B cell (primary cell): ENCODE measurements at regions not wholly inside any gene's neighbourhood (a gene's known extent, or its start where the extent isn't known, plus 50 kb on each side); places are given as distances from the start of the nearest gene placed in this dataset.
"Not testable (repeated sequence)": the region's sequence is repeated elsewhere in the genome, so short reads cannot be mapped to it uniquely, and the experiment has no call there.

ENCODE experiments used
- ATAC-seq: fragments of 200-7000 bp; cut with Tn5 transposase; one replicate; pipeline ENCODE4 v1.10.0; 2021; ENCODE audit warnings: low read depth, mild to moderate bottlenecking, moderate number of reproducible peaks, moderate library complexity
- CTCF ChIA-PET: fragments of 350-600 bp; sonication (Branson Sonifier 250); formaldehyde crosslinking; loops from one replicate; lab custom pipeline; 2021; ENCODE audit warnings: antibody characterized with exemption, inconsistent platforms; lab: Charles Lee
- POLR2A ChIA-PET: fragments of 350-600 bp; sonication (Branson Sonifier 250); formaldehyde crosslinking; loops from one replicate; lab custom pipeline; 2021; ENCODE audit warnings: antibody characterized with exemption; lab: Charles Lee
- DNase-seq: peaks from one replicate; pipeline ENCODE4 v3.0.0; 2013
- H2AFZ ChIP-seq: 2 replicates; pipeline ENCODE4 v1.6.1; 2012; ENCODE audit warnings: mild to moderate bottlenecking, low read depth, low read length; ENCODE audit not compliant: insufficient read depth, poor library complexity, severe bottlenecking
- H3K27ac ChIP-seq, 2 donors: 1 replicate in 1 of 2; 2 replicates in 1 of 2; pipeline ENCODE4 v1.5.1; 2012 to 2013; ENCODE audit warnings: low read length in 2 of 2, mild to moderate bottlenecking in 2 of 2, moderate library complexity in 1 of 2
- H3K27me3 ChIP-seq, 4 experiments: fragments of 200-600 bp in 1 of 4; sonication (generic) in 1 of 4; replicated peaks in 1 of 4; 1 replicate in 2 of 4; 2 replicates in 2 of 4; pipeline versions ENCODE4 v1.6.1 to v1.7.0; 2013 to 2016; ENCODE audit warnings: low read length in 3 of 4, mild to moderate bottlenecking in 2 of 4, mixed read lengths in 1 of 4, moderate library complexity in 1 of 4; ENCODE audit not compliant: insufficient read depth in 4 of 4, control insufficient read depth in 3 of 4; ENCODE audit errors: control extremely low read depth in 1 of 4
- H3K36me3 ChIP-seq, 2 experiments: replicated peaks in 1 of 2; 1 replicate in 1 of 2; 2 replicates in 1 of 2; pipeline versions ENCODE4 v1.6.1 to v1.7.1; 2013; ENCODE audit warnings: low read length in 1 of 2; ENCODE audit not compliant: insufficient read depth in 2 of 2, control insufficient read depth in 1 of 2; ENCODE audit errors: control extremely low read depth in 1 of 2, extremely low read depth in 1 of 2
- H3K4me1 ChIP-seq, 2 donors: fragments of 200-600 bp in 1 of 2; sonication (generic) in 1 of 2; 1 replicate in 1 of 2; 2 replicates in 1 of 2; pipeline versions ENCODE4 v1.5.1 to v1.6.1; 2013 to 2017; ENCODE audit warnings: low read length in 2 of 2; ENCODE audit not compliant: control insufficient read depth in 2 of 2, insufficient read depth in 2 of 2
- H3K4me2 ChIP-seq: replicated peaks from 2 replicates; pipeline ENCODE3; 2012; ENCODE audit warnings: mild to moderate bottlenecking, low read depth, low read length; ENCODE audit not compliant: poor library complexity, severe bottlenecking
- H3K4me3 ChIP-seq, 5 experiments: fragments of 200-600 bp in 1 of 5; sonication (generic) in 1 of 5; 1 replicate in 3 of 5; 2 replicates in 2 of 5; pipeline versions ENCODE4 v1.5.1 to v1.7.0; 2011 to 2016; ENCODE audit warnings: low read length in 4 of 5, mild to moderate bottlenecking in 4 of 5, low read depth in 2 of 5, control low read depth in 1 of 5, moderate library complexity in 1 of 5; ENCODE audit not compliant: insufficient read depth in 1 of 5; ENCODE audit errors: control extremely low read depth in 1 of 5, extremely low read depth in 1 of 5
- H3K79me2 ChIP-seq: fragments of 200-600 bp; sonication (generic); one replicate; pipeline ENCODE4 v1.6.0; 2016; ENCODE audit warnings: low read length; ENCODE audit not compliant: control insufficient read depth, insufficient read depth
- H3K9ac ChIP-seq: fragments of 200-600 bp; sonication (generic); 2 replicates; pipeline ENCODE4 v1.6.1; 2017; ENCODE audit warnings: mild to moderate bottlenecking, low read length, moderate library complexity
- H3K9me3 ChIP-seq, 3 donors: one replicate each; pipeline versions ENCODE4 v1.6.1 to v1.7.1; 2013; ENCODE audit warnings: low read length in 2 of 3; ENCODE audit not compliant: control insufficient read depth in 2 of 3, insufficient read depth in 1 of 3; ENCODE audit errors: control extremely low read depth in 1 of 3
- H4K20me1 ChIP-seq: 2 replicates; pipeline ENCODE4 v1.6.0; 2012; ENCODE audit warnings: mild to moderate bottlenecking, low read length; ENCODE audit not compliant: insufficient read depth, control insufficient read depth, poor library complexity, severe bottlenecking
- H3K27ac Mint-ChIP-seq: one replicate; pipeline ENCODE4 v1.8.0; 2021; ENCODE audit warnings: mixed read lengths
- H3K27me3 Mint-ChIP-seq: one replicate; pipeline ENCODE4 v1.8.0; 2021; ENCODE audit warnings: mixed read lengths
- H3K4me1 Mint-ChIP-seq: one replicate; pipeline ENCODE4 v1.8.0; 2021; ENCODE audit warnings: mixed read lengths
- H3K4me3 Mint-ChIP-seq: one replicate; pipeline ENCODE4 v1.8.0; 2021; ENCODE audit warnings: mixed read lengths
- H3K9me3 Mint-ChIP-seq: one replicate; pipeline ENCODE4 v1.8.0; 2022; ENCODE audit warnings: mixed read lengths; ENCODE audit not compliant: insufficient read depth
- EZH2 ChIP-seq: IDR thresholded peaks from 2 replicates; pipeline ENCODE4 v1.6.1; 2012; ENCODE audit warnings: borderline replicate concordance, low read depth, mild to moderate bottlenecking, moderate library complexity, low read length; ENCODE audit not compliant: insufficient read depth, poor library complexity, severe bottlenecking
- whole genome bisulfite sequencing: methylation state at CpG from one replicate; pipeline ENCODE4 v1.1.5; 2013; ENCODE audit warnings: missing lambda C conversion rate; ENCODE audit not compliant: insufficient coverage; 5-methylcytosine and 5-hydroxymethylcytosine counted together
- intact Hi-C: fragments of 100-400 bp; cut with micrococcal nuclease; formaldehyde crosslinking; loops from one replicate; pipeline ENCODE4 v1.10.0; 2022
- TF ChIP-seq, protein P1 (sequence below): fragments of 200-600 bp; IDR thresholded peaks from one replicate; pipeline ENCODE4 v1.8.0; 2022; ENCODE audit warnings: antibody characterized with exemption, mild to moderate bottlenecking

DNA sequence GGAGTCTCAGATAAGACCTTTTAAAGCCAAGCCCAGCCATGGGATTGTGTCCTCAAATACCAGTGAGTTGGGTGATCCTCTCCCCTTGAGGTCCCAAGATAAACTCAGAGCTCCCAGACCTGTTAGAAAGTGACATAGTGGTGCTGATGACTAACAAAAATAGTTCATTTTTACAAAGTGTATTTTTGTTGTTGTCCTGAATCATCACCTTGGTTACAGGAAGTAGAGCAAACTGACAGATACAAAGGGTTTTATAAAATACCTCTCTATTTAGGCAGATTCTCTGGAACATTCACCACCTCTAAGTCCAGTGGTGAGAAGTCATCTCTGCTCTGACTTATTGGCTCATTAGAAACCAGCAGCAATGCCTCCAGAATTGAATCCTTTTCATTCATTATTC, 259.3 kb downstream of the CEMIP2 start:
- no peak for ATAC-seq

DNA sequence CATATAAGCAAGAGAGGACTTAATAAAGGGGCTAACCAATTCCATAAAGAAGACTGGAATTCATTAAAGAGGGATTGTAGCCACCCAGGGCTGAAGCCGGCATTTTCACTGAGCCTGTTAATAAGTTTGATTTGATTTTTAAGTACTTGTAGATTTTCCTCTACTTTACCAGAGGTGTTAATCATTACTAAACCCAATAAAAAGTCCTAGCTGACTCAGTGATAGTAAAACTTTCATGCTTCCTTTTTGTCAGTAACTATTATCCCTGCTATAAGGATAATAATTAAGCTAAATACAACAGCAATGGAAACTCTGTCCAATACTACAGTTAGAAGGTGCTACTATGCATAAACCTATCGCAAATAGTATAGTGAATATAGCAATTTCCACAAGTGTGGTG, 260.2 kb downstream of the CEMIP2 start:
- H3K27me3 Mint-ChIP-seq: peaks cover 18% of the 10 kb centered on the region
- H3K36me3 ChIP-seq, H4K20me1 ChIP-seq, H3K9ac ChIP-seq, H3K4me1 ChIP-seq, H3K4me3 Mint-ChIP-seq, H3K27ac ChIP-seq, H3K27me3 ChIP-seq, CTCF ChIA-PET, ATAC-seq, DNase-seq, H2AFZ ChIP-seq, H3K79me2 ChIP-seq, H3K9me3 Mint-ChIP-seq, H3K9me3 ChIP-seq, H3K4me3 ChIP-seq, H3K4me2 ChIP-seq, POLR2A ChIA-PET, H3K4me1 Mint-ChIP-seq, intact Hi-C loops, H3K27ac Mint-ChIP-seq: not testable (repeated sequence)
- no CpG with 5 or more reads among the region's 2 CpGs for WGBS

More for the DNA sequence above, 259.3 kb downstream of the CEMIP2 start:
- TF ChIP-seq, protein P1, sequence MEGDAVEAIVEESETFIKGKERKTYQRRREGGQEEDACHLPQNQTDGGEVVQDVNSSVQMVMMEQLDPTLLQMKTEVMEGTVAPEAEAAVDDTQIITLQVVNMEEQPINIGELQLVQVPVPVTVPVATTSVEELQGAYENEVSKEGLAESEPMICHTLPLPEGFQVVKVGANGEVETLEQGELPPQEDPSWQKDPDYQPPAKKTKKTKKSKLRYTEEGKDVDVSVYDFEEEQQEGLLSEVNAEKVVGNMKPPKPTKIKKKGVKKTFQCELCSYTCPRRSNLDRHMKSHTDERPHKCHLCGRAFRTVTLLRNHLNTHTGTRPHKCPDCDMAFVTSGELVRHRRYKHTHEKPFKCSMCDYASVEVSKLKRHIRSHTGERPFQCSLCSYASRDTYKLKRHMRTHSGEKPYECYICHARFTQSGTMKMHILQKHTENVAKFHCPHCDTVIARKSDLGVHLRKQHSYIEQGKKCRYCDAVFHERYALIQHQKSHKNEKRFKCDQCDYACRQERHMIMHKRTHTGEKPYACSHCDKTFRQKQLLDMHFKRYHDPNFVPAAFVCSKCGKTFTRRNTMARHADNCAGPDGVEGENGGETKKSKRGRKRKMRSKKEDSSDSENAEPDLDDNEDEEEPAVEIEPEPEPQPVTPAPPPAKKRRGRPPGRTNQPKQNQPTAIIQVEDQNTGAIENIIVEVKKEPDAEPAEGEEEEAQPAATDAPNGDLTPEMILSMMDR: no peak
- TF ChIP-seq EZH2: no peak
- no peak overlapping the region for H3K27ac Mint-ChIP-seq
- H3K27me3 Mint-ChIP-seq: peaks cover 18% of the 10 kb centered on the region
- peaks cover 0 to 8% (median 2%) of the 10 kb centered on the region in 4 experiments for H3K27me3 ChIP-seq
- H3K4me1 ChIP-seq: no peaks in the 10 kb centered on the region
- H3K4me3 ChIP-seq: no peak overlapping the region
- POLR2A ChIA-PET: no interaction called here
- CTCF ChIA-PET: no interaction called here
- H3K27ac ChIP-seq: no peak overlapping the region
- H3K36me3 ChIP-seq: no peaks in the 10 kb centered on the region
- H3K9me3 ChIP-seq: no peaks in the 10 kb centered on the region
- no peak overlapping the region for H2AFZ ChIP-seq
- no peaks in the 10 kb centered on the region for H4K20me1 ChIP-seq
- H3K79me2 ChIP-seq: no peaks in the 10 kb centered on the region
- H3K9me3 Mint-ChIP-seq: no peaks in the 10 kb centered on the region
- H3K4me1 Mint-ChIP-seq: no peaks in the 10 kb centered on the region
- intact Hi-C loops: no loop called here
- H3K4me2 ChIP-seq: no peak overlapping the region
- no peak overlapping the region for H3K4me3 Mint-ChIP-seq
- no peak for DNase-seq
- H3K9ac ChIP-seq: no peak overlapping the region
